Natural killer cell (primary cell): ENCODE measurements at regions not wholly inside any gene's neighbourhood (a gene's known extent, or its start where the extent isn't known, plus 50 kb on each side); places are given as distances from the start of the nearest gene placed in this dataset.

Experiments used
- ATAC-seq, 3 donors: fragments of 150-1000 bp in 2 of 3; fragments of 200-7000 bp in 1 of 3; cut with Tn5 transposase; 1 replicate in 1 of 3; 2 replicates in 2 of 3; pipeline ENCODE4 v1.10.0; 2021; ENCODE audit warnings: mild to moderate bottlenecking in 2 of 3, moderate library complexity in 2 of 3
- DNase-seq, 2 donors: peaks; one replicate each; pipeline versions ENCODE4 v3.0.0 to v3.0.0-alpha.2; 2013 to 2021; ENCODE audit warnings: mixed read lengths in 1 of 2
- H3K27ac ChIP-seq: one replicate; pipeline ENCODE4 v1.5.1; 2013; ENCODE audit warnings: mild to moderate bottlenecking, low read length
- H3K27me3 ChIP-seq: one replicate; pipeline ENCODE4 v1.6.1; 2013; ENCODE audit warnings: low read length; ENCODE audit not compliant: control insufficient read depth, insufficient read depth
- H3K36me3 ChIP-seq: one replicate; pipeline ENCODE4 v1.6.1; 2013; ENCODE audit warnings: low read length; ENCODE audit not compliant: control insufficient read depth, insufficient read depth
- H3K4me1 ChIP-seq: one replicate; pipeline ENCODE4 v1.6.1; 2013; ENCODE audit warnings: low read length; ENCODE audit not compliant: control insufficient read depth, insufficient read depth
- H3K4me3 ChIP-seq: one replicate; pipeline ENCODE4 v1.5.1; 2013; ENCODE audit warnings: low read length
- H3K9me3 ChIP-seq: one replicate; pipeline ENCODE4 v1.6.1; 2013; ENCODE audit warnings: low read length; ENCODE audit not compliant: control insufficient read depth, insufficient read depth
- H3K27ac Mint-ChIP-seq, 2 donors: one replicate each; pipeline ENCODE4 v1.8.0; 2022; ENCODE audit warnings: mild to moderate bottlenecking in 2 of 2, mixed read lengths in 2 of 2, moderate library complexity in 1 of 2
- H3K27me3 Mint-ChIP-seq, 2 donors: one replicate each; pipeline ENCODE4 v1.8.0; 2022; ENCODE audit warnings: low read depth in 2 of 2, mixed read lengths in 2 of 2
- H3K36me3 Mint-ChIP-seq: one replicate; pipeline ENCODE4 v1.8.0; 2022; ENCODE audit warnings: mixed read lengths
- H3K4me1 Mint-ChIP-seq, 2 donors: one replicate each; pipeline ENCODE4 v1.8.0; 2022; ENCODE audit warnings: mixed read lengths in 2 of 2
- H3K4me3 Mint-ChIP-seq: one replicate; pipeline ENCODE4 v1.8.0; 2022; ENCODE audit warnings: mild to moderate bottlenecking, moderate library complexity, mixed read lengths
- H3K9me3 Mint-ChIP-seq, 2 donors: one replicate each; pipeline ENCODE4 v1.8.0; 2022; ENCODE audit warnings: mixed read lengths in 2 of 2
- CTCF ChIP-seq: fragments of 200-600 bp; IDR thresholded peaks from one replicate; pipeline ENCODE4 v1.8.0; 2022; ENCODE audit warnings: antibody characterized with exemption
- WGBS: methylation state at CpG from one replicate; pipeline ENCODE4 v1.1.7; 2013; ENCODE audit warnings: missing lambda C conversion rate; ENCODE audit not compliant: insufficient coverage; 5-methylcytosine and 5-hydroxymethylcytosine counted together
- intact Hi-C: fragments of 100-400 bp; cut with micrococcal nuclease; formaldehyde crosslinking; loops from one replicate; pipeline ENCODE4 v1.14.2; 2022

- no peak overlapping the region for H3K27ac Mint-ChIP-seq
- ATAC-seq (no peak), DNase-seq (no peak)
- H3K9me3 ChIP-seq, result no peaks in the 10 kb centered on the region
- WGBS, result 90% methylated on average over 5 of the region's 5 CpGs
- no peaks in the 10 kb centered on the region for H3K4me1 Mint-ChIP-seq
- peaks cover 2 to 8% of the 10 kb centered on the region in 2 donors for H3K9me3 Mint-ChIP-seq
- H3K4me3 ChIP-seq, result no peak overlapping the region
- no peak overlapping the region for H3K4me3 Mint-ChIP-seq
- H3K27me3 Mint-ChIP-seq, result no peaks in the 10 kb centered on the region
- H3K36me3 Mint-ChIP-seq, result no peaks in the 10 kb centered on the region
- intact Hi-C loops, result no loop called here
- no peaks in the 10 kb centered on the region for H3K4me1 ChIP-seq
- TF ChIP-seq CTCF, result no peak
- H3K27ac ChIP-seq, result no peak overlapping the region
- no peaks in the 10 kb centered on the region for H3K27me3 ChIP-seq
- no peaks in the 10 kb centered on the region for H3K36me3 ChIP-seq
These were observed 277.3 kb downstream of the RNF144B start for GRCh38 chr6:18664401-18664800.

GRCh38 chr6:18667612-18668011 is 280.5 kb downstream of the RNF144B start:
- no peak overlapping the region for H3K27ac ChIP-seq
- H3K4me1 Mint-ChIP-seq, result no peaks in the 10 kb centered on the region
- H3K27me3 ChIP-seq, result no peaks in the 10 kb centered on the region
- DNase-seq, result no peak
- TF ChIP-seq CTCF, result no peak
- H3K4me1 ChIP-seq, result no peaks in the 10 kb centered on the region
- no peaks in the 10 kb centered on the region for H3K9me3 ChIP-seq
- intact Hi-C loops, result no loop called here
- WGBS, result 79% methylated on average over 1 of the region's 2 CpGs
- ATAC-seq, result no peak
- H3K36me3 ChIP-seq, result no peaks in the 10 kb centered on the region
- H3K4me3 Mint-ChIP-seq, result no peak overlapping the region
- no peaks in the 10 kb centered on the region for H3K36me3 Mint-ChIP-seq
- peaks cover 0 to 11% of the 10 kb centered on the region in 2 donors for H3K9me3 Mint-ChIP-seq
- H3K4me3 ChIP-seq, result no peak overlapping the region
- no peaks in the 10 kb centered on the region for H3K27me3 Mint-ChIP-seq
- H3K27ac Mint-ChIP-seq, result no peak overlapping the region

GRCh38 chr6:18668994-18669393 is 281.8 kb downstream of the RNF144B start:
- Mint-ChIP-seq H3K27me3 (no peaks in the 10 kb centered on the region), H3K9me3 (peaks cover 0 to 12% of the 10 kb centered on the region in 2 donors), H3K36me3 (no peaks in the 10 kb centered on the region), H3K4me3 (no peak overlapping the region), H3K4me1 (no peaks in the 10 kb centered on the region), H3K27ac (no peak overlapping the region)
- Histone ChIP-seq H3K4me3 (no peak overlapping the region), H3K27me3 (no peaks in the 10 kb centered on the region), H3K27ac (no peak overlapping the region), H3K36me3 (no peaks in the 10 kb centered on the region), H3K4me1 (no peaks in the 10 kb centered on the region), H3K9me3 (no peaks in the 10 kb centered on the region)
- no peak for DNase-seq
- intact Hi-C loops, result no loop called here
- TF ChIP-seq CTCF, result no peak
- 71% methylated on average over 3 of the region's 3 CpGs for whole genome bisulfite sequencing
- ATAC-seq, result no peak

DNA sequence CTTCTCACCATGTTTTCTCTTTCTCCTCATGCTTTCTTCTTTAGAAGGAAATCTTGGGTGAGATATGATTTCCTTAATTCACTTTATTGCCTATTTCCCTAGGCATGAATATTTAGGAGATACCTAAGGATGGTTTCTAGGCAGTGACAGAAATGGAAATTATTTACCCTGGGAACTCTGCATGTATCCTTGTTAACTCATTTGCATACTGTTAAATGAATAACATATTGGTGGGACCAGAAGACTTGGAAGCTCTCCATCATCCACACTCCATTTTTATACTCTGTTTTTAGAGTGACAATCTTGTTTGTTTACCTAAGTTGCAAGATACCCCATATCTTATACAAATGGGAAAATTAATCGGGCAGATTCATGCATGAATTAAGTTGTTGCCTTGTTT is 285.7 kb downstream of the RNF144B start:
- TF ChIP-seq CTCF, result no peak
- no peak overlapping the region for H3K27ac ChIP-seq
- no peaks in the 10 kb centered on the region for H3K4me1 ChIP-seq
- no peak overlapping the region for H3K4me3 ChIP-seq
- no peaks in the 10 kb centered on the region for H3K27me3 ChIP-seq
- no peaks in the 10 kb centered on the region for H3K36me3 ChIP-seq
- intact Hi-C loops, result no loop called here
- Mint-ChIP-seq H3K9me3 (peaks cover 3 to 12% of the 10 kb centered on the region in 2 donors), H3K36me3 (no peaks in the 10 kb centered on the region), H3K27ac (no peak overlapping the region), H3K27me3 (no peaks in the 10 kb centered on the region), H3K4me1 (no peaks in the 10 kb centered on the region), H3K4me3 (no peak overlapping the region)
- ATAC-seq (no peak), DNase-seq (no peak)
- no peaks in the 10 kb centered on the region for H3K9me3 ChIP-seq
- no CpG with 5 or more reads among the region's 1 CpG for WGBS
